GM12892 (cell line): ENCODE measurements at regions not wholly inside any gene's neighbourhood (a gene's known extent, or its start where the extent isn't known, plus 50 kb on each side); places are given as distances from the start of the nearest gene placed in this dataset.

Source experiments
- DNase-seq: peaks from one replicate; pipeline ENCODE4 v3.0.0; 2011; ENCODE audit not compliant: insufficient read length
- FAIRE-seq: peaks from 2 replicates; lab custom pipeline; 2011; peaks lifted over from hg19 to GRCh38; lab: Jason Lieb, UNC
- POLR2A ChIP-seq: IDR thresholded peaks from 2 replicates; pipeline ENCODE4 v1.6.1; 2011; ENCODE audit warnings: low read depth, low read length, control low read depth
- POLR2AphosphoS5 ChIP-seq: IDR thresholded peaks from 2 replicates; pipeline ENCODE4 v1.6.1; 2011; ENCODE audit warnings: low read depth, low read length, control low read depth
- TAF1 ChIP-seq: IDR thresholded peaks from 2 replicates; pipeline ENCODE4 v1.6.1; 2011; ENCODE audit warnings: low read depth, mild to moderate bottlenecking, control low read depth, low read length, borderline replicate concordance

- DNase-seq (no peak), FAIRE-seq (no peak)
- no peak for TF ChIP-seq POLR2A
- no peak for TF ChIP-seq TAF1
- TF ChIP-seq POLR2AphosphoS5, result no peak
These were observed 105.3 kb upstream of the NFIB start for GRCh38 chr9:14418941-14419937.

- TF ChIP-seq POLR2A, result no peak
- TF ChIP-seq POLR2AphosphoS5, result no peak
- no peak for TF ChIP-seq TAF1
- no peak for FAIRE-seq
- DNase-seq, result no peak
These were observed 104.5 kb upstream of the NFIB start for GRCh38 chr9:14418301-14418940.

- no peak for TF ChIP-seq POLR2A
- no peak for TF ChIP-seq POLR2AphosphoS5
- TF ChIP-seq TAF1, result no peak
- no peak for DNase-seq
- no peak for FAIRE-seq
These were observed 103.3 kb upstream of the NFIB start for GRCh38 chr9:14417237-14417636.

- no peak for FAIRE-seq
- no peak for DNase-seq
- TF ChIP-seq POLR2A (no peak), TAF1 (no peak), POLR2AphosphoS5 (no peak)
These were observed 102.0 kb upstream of the NFIB start for GRCh38 chr9:14415947-14416346.

GRCh38 chr9:14413812-14414211 is 99.9 kb upstream of the NFIB start:
- FAIRE-seq, result no peak
- no peak for DNase-seq
- TF ChIP-seq POLR2AphosphoS5 (no peak), POLR2A (no peak), TAF1 (no peak)

GRCh38 chr9:14412775-14413174 is 98.8 kb upstream of the NFIB start:
- FAIRE-seq (no peak), DNase-seq (no peak)
- TF ChIP-seq POLR2AphosphoS5 (no peak), TAF1 (no peak), POLR2A (no peak)

GRCh38 chr9:14406463-14406862 is 92.5 kb upstream of the NFIB start:
- FAIRE-seq (no peak), DNase-seq (no peak)
- TF ChIP-seq POLR2A (no peak), POLR2AphosphoS5 (no peak), TAF1 (no peak)

- DNase-seq, result no peak
- FAIRE-seq, result no peak
- TF ChIP-seq POLR2A (no peak), TAF1 (no peak), POLR2AphosphoS5 (no peak)
These were observed 91.3 kb upstream of the NFIB start for GRCh38 chr9:14405176-14405706.

GRCh38 chr9:14403081-14403480 is 89.1 kb upstream of the NFIB start:
- DNase-seq (no peak), FAIRE-seq (no peak)
- TF ChIP-seq TAF1 (no peak), POLR2A (no peak), POLR2AphosphoS5 (no peak)

- DNase-seq, result no peak
- no peak for FAIRE-seq
- TF ChIP-seq POLR2AphosphoS5 (no peak), TAF1 (no peak), POLR2A (no peak)
These were observed 88.6 kb upstream of the NFIB start for GRCh38 chr9:14402583-14402982.

GRCh38 chr9:14401911-14402310 is 88.0 kb upstream of the NFIB start:
- DNase-seq (no peak), FAIRE-seq (no peak)
- TF ChIP-seq TAF1 (no peak), POLR2AphosphoS5 (no peak), POLR2A (no peak)
